HG03196 (cell line): ENCODE measurements at regions not wholly inside any gene's neighbourhood (a gene's known extent, or its start where the extent isn't known, plus 50 kb on each side); places are given as distances from the start of the nearest gene placed in this dataset.

Experiments
- ATAC-seq: cut with Tn5 transposase; IDR thresholded peaks from one replicate; pipeline ENCODE4 v1.9.1; 2021; ENCODE audit not compliant: unreplicated experiment

DNA sequence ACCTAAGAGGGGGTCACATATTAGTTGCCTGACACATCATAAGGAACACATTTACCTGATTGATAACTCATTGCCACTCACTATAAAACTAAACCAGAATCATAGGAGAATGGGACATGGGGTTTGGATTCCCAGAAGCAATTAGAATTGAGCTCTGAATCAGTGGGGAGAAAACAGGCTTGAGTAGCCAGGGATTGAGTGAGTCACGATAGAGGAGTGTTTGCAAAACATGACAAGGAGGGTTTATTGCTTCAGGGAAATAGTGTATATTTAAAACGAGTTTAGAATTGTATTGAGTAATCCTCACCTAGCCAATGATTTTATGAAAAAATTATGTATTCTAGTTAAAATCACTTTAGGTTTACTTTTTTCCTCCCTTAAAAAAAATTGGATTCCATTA is 101.1 kb upstream of the THRB start:
- no peak for ATAC-seq

DNA sequence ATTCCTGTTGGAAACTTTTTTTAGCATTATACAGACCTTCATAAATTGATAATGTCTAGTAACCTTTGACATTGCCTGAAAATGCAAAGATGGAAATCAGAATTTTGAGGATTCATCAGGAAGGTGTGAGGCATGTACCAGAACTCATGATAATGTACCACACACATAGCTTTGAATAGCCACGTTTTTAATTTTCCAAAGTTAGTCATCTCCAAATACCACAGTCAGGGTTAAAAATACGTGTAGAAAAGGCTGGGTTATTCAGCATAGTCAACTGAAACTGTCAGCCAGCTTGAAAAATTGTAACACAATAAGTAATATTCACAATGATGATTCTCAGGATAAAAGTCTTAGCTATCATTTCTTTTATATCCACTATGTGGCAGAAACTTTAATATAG is 102.0 kb upstream of the THRB start:
- no peak for ATAC-seq

DNA sequence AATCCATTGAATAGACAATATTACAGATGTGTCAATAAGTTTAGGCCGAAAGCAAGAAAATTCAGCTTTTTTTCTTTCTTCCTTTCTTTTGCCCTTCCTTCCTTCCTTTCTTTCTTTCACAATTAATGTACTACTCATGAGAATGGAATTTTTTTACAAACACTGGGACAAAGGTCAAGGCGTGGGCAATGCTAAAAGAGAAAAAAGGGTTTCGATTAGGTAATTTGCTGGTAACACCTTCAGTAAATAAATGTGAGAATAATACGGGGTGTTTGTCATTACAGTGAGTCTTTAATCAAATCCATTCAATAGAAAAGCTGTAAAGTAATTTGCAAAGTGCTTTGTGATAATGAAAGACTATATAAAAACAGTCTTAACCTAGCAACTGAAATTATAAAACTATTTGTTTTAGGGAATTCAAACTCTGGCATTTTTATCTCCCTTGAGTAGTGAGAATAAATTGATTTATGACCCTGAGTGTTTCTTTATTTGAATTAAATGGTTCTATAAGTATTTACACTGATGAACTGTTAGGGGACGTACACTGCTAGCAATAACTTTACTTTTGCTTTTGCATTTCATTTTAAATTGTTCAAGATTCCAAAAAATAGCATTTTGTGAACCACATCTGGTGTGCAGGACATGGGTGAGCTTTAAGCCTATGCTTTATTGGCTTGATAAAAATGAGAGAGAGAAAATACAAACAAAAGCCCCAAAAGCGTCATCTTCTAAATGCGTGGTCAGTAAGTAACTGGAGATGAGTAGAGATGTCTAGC is 104.2 kb upstream of the THRB start:
- ATAC-seq: no peak

DNA sequence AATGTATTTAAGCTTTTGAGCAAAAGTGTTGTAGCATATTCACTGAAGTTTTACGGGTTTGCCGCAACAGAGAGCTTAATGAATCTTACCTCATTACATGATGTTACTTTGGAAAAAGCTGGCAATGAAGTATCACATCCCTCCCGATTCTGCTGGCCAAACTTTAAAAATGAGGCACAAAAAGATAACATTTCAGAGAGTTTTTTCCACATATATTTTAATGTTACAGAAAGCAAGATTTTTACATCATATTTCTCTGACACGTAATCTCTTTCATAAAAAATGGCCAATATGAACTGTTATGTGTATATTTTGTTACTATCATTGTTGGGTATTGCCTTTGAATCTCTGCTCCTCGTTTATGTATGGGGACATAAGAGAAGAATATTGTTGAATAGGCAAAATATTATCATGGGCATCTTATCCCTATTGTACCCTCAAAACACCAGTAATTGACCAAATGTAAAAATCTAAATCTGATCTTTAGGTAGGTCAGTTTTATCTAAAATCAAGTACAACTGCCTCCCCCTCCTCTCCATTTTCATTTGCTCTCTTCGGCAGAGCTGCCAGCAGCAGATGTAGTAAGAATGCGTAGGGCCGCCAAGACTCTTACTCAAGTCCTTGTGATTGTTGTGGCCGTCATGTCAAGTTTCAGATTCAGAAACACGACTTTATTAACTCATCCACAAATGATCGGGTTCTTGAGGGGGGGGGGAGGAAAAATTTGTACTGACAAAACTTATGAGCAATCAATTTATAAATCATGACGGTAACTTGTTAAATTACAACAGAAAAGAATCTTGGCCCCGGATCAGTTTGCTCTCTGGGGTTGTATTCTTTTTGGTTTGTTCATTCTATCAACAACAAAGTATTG is 106.7 kb upstream of the THRB start:
- no peak for ATAC-seq

DNA sequence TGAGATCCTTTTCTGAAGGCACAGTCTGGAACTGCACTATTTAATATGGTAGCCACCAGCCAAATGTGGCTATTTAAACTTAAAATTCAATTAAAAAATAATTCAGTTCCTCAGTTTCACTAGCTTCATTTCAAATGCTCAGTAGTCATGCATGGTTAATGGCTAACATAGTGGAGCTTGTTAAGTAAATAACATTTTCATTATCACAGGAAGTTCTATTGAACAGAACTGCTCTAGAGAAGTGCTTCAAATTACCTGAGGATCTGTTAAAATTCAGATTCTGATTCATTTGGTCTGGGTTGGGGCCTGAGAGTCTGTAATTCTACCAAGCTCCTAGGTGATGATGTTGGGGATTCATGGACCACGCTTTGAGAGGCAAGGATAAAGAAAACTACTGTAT is 109.6 kb upstream of the THRB start:
- no peak for ATAC-seq

DNA sequence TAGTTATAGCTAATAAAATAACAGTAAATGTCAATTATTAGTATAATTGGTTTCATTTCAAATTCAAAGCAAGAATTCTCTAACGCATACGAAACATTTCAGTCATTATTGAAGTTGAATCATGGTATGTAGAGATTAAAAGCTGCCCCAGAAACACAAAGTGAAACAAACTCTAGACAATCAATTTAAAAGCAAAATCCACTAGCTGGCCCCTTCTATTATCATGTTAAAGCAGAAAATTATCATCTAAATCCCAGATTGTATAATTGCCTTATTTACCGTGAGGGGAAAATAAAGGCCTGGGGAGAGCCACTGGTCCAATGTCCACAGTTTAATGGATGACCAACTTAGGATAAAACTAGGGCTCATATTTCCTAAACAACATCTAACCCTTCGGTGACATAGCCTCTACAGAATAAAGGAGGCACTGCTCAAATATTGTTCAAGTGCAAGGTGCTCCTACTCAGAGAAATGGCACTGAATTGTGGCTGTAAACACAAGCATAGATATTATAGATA is 110.9 kb upstream of the THRB start:
- no peak for ATAC-seq

DNA sequence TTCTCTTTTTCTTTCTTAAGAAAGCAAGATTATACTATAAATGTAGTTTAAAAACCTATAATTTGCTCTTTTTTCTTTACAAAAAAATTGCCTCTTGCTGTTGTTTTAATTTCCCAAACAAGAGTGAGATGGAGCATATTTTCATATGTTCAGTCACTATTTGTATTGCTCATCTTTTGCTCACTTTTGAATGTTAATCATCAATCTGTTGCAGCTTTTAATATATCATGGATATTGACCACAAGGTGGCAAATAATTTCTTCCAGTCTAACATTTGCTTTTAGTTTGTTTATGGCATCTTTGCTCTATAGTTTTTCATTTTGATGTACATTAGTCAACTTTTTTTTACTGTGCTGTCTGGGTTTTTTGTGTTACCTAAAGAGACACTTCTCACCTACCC is 112.6 kb upstream of the THRB start:
- no peak for ATAC-seq

DNA sequence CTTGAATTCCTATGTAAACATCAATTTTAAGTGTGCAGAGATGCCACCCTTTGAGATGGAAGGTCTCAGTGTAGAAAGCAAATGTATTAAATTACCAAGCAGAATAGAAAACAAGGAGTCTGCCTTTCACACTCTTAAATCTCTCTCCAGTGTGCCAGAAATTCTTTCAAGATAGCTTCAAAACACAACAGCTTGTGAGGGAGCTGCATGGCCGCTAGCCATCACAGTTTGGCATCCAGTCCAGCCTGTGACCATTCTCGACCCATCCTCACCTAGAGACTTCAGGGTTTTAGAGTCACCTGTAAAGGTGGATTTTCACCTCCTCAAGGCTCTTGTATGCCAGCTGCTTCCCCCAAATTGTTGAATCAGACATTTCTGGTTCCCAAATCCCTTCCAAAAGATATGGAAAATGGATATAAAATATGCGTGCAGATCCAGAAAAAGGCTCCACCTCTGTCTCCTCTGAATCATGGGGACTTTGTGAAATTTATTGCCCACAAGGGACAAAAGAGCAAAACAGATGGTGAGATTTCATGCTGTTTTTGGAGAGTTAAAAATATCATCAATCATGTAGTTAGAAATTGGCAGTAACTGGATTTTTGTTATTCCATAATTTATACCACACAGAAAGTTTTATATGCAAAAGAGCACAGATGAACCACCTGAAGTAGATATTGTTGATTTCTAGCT is 114.2 kb upstream of the THRB start:
- no peak for ATAC-seq

DNA sequence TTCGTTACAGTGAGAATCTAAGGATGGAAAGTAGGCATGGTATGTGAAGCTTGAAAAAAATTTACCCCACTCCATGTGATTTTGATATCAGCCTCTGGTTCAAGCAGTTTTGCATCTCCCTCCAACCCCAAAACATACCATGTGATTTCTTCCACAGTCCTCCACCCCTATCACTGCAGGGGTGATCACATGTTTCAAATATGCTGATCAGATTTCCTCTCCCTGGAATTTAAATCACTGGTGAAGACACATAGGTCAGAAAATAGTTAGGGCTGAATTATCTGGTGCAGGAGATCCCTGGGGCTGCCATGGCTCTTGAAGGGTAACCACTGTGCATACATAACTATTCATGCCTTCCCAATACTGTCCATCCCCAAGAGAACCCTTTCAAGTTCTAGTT is 119.7 kb upstream of the THRB start:
- no peak for ATAC-seq

DNA sequence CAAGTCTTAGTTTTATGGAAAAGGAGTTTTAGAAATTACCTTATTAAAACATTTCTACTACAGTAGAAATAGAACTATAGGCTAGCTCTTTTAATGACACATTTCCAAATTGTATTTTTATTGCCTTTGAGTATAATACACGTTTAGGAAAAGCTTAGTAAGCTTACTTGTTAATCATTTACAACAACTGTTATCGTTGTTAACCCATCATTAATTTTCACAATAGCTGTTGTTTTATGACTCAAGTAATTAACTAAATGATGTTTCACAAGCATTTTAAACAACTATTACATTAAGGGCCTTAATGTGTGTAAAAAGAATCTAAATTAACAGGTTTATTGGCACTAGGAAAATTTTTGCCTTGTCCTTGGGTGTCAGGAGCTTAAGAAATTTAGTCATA is 120.5 kb upstream of the THRB start:
- ATAC-seq: no peak

DNA sequence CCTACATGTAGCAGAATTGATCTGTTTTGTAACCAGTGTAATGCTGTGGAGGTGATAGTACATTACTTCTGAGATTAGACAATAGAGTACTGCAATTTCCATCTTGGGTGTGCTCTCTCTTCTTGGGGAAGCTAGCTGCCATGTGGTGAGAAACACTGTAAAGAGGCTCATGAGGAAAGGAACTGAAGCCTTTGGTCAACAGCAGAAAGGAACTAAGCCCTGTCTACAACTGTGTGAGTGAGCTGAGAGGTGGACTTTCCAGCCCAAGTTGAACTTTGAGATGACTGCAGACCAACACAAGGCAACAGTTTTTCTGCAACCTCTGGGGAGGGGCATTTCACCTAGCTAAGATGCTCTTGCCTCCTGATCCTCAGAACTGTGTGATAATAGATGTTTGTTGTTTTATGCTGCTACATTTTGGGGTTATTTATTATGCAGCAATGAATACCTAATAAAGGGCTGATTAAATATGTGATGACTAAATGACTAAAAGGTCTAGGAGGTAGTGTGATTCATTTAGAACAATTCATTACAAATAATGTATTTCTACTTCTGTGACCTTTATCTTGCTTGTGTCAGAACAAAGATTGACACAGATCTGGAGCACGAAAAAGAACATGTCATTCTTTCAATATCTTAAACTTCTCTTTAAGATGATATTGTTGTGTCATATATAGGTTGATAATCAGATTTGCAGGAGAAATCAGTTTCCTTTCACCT is 121.6 kb upstream of the THRB start:
- ATAC-seq: no peak

DNA sequence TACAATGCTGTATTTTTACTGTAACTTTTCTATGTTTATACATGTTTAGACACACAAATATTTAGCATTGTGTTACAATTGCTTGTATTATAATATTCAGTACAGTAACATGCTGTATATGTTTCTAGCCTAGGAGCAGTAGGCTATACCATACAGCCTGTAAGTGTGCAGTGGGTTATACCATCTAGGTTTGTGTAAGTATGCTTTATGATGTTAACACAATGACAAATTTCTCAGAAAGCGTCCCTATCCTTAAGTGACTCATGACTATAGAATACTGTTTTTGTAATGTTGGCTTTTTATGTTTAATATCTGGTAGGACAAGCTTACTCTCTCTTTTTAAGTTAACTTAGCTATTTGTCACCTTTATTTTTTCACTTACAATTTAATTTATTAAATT is 127.5 kb upstream of the THRB start:
- ATAC-seq: no peak

DNA sequence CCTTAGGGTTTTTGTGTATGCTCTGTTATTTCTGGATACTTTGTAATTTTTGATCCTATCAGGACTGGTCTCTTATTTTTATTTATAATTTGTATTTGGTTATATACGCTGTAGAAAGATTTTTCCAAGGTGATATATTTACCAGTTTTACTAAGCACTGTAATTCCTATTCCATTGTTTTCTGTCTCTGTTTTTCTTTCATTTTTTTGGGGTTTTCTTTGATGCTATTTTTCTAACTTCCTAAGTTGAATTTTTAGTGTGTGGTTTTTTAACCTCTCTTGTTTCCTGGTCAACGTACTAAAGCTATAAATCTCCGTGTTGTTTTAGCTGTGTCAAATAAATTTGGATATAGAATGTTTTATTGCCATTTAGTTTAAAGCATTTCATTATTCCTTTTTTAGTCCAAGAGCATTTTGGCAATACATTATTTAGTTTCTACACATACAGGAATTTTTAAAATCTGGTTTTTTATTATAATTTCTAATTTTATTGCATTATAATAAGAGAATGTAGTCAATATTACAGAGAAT is 128.1 kb upstream of the THRB start:
- no peak for ATAC-seq

DNA sequence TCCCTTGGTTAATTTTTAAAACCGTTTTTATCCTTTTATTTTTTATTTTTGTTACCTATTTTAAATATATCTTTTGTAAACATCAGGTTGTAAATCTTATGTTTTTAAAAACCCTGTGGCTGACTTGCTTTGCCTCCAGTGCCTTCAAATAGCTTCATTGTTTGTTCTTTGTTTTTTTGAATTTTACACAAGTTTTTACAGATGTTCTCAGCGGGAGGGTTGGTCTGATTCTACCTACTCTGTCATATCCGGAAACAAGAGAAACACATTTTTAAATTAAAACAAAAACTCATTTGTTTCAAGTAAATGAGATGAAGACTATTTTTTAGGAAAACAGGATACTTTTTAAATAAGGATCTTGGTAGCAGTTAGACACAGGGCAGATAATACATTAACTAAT is 129.0 kb upstream of the THRB start:
- no peak for ATAC-seq

DNA sequence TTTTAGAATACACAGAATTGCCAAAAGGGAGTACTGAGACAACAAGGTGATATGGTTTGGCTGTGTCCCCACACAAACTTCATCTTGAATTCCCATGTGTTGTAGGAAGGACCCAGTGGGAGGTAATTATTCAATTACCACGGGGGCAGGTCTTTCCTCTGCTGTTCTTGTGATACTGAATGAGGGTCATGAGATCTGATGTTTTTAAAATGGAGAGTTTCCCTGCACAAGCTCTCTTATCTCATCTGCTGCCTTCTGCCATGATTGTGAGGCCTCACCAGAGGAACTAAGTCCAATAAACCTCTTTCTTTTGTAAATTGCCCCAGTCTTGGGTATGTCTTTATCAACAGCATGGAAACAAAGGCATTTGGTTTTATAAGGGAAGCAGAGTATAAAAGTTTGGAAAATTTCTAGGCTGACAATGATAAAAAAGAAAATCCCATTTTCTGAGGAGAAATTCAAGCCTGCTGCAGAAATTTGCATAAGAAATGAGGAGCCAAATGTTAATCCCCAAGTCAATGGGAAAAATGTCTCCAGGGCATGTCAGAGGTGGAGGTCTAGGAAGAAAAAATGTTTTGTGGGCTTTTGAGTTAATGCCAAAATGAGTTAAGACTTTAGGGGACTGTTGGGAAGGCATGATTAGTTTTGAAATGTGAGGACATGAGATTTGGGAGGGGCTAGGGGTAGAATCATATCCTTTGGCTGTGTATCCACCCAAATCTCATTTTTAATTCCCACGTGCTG is 130.5 kb upstream of the THRB start:
- ATAC-seq: no peak

DNA sequence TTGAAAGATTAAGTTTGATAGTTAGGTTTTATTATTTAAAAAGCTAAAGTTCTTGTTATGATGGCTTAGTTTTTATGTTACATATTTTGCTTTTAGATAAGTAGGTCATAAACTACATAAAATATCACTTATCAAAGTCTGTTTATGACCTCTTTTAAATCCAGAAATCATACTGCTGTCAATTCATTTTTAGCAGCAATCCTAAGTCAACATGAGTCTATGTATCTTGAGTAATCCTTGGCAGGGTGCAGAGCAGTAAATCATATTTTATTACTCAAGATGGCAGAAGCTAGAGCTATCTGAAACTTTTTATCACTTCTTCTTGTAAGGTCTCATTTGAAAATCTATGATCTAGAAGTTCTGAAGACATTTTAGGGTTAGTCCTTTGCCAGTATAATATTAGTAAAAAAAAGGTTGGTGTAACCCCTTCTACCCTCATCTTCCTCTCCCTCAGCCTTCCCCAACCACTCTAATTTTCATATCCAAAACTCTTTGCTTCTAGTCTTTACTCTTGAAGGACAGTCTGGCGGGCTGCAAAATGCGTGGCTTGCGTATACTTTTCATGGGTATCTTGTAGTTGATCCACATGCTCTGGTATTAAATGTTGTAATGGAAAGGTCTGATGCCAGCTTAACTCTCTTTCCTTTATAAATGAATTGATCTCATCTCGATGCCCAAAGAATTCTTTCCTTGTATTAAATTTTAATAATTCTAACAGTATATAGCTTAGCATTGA is 134.0 kb upstream of the THRB start:
- ATAC-seq: no peak

DNA sequence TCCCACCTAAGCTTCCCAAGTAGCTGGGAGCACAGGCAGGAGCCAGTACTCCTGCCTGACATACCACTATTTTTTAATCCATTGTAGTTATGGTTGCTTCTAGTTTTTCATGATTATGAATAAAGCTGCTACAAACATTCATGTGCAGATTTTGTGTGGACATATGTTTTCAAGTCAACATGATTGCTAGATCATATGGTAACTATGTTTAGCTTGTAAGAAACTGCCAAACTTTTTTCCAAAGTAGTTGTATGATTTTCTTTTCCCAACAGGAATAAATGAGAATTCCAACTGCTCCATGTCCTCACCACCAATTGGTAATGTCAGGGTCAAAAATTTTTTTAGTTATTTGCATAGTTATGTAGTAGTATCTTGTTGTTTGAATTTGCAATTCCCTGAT is 136.8 kb upstream of the THRB start:
- no peak for ATAC-seq

DNA sequence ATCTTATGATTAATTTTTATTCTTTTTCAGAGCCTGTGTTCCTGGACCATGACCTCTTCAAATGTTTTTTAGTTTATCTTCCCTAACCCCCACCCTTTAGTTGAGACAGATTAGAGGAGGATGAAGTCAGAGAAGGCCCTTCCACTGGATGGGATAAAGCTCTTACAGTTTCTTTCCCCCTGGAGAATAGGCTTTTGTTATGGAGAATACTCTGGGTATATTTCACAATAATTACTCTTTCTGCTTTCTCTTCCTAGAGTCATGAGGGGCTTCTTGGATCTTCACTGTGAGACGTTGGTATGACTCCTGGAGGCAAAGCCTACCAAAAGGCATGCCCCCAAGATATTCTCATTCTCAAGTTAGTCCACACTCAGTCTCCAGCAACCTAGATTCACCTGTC is 144.4 kb upstream of the THRB start:
- ATAC-seq: no peak
